ENCODE measurements at regions not wholly inside any gene's neighbourhood (a gene's known extent, or its start where the extent isn't known, plus 50 kb on each side); places are given as distances from the start of the nearest gene placed in this dataset.

GRCh38 chr13:83286737-83287136 lies 595.5 kb downstream of the SLITRK1 start:
- TF ChIP-seq CTCF (IDR thresholded peaks at IDR 0.05) (no peak), POLR2A (IDR thresholded peaks at IDR 0.05) (no peak)
